Thyroid gland (tissue), 4 donors: ENCODE measurements at regions not wholly inside any gene's neighbourhood (a gene's known extent, or its start where the extent isn't known, plus 50 kb on each side); places are given as distances from the start of the nearest gene placed in this dataset.

ENCODE experiments used
- POLR2A ChIP-seq, 2 donors: fragments of 450-650 bp; IDR thresholded peaks; one replicate each; pipeline ENCODE4 v1.6.1; 2017; ENCODE audit warnings: antibody characterized with exemption in 2 of 2, mild to moderate bottlenecking in 2 of 2, moderate library complexity in 1 of 2
- TF ChIP-seq, protein P1 (sequence below), 6 experiments: fragments of 200-600 bp in 3 of 6; fragments of 450-650 bp in 3 of 6; sonication (generic) in 3 of 6; IDR thresholded peaks; one replicate each; pipeline ENCODE4 v1.5.1; 2016 to 2019; ENCODE audit warnings: antibody characterized with exemption in 6 of 6, mild to moderate bottlenecking in 2 of 6, inconsistent platforms in 1 of 6, moderate library complexity in 1 of 6

DNA sequence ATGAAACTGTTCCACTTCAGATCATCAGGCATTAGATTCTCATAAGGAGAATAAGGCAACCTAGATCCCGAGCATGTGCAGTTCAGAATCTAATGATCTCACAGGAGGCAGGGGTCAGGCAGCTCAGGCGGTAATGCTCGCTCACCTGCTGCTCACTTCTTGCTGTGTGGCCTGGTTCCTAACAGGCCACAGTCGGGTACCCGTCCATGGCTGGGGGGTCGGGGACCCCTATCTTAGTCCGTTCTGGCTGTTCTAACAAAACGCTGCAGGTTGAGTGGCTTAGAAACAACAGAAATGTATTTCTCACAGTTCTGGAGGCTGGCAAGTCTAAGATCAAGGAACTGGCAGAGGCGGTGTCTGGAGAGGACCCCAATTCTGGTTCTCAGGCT lies 79.2 kb downstream of the ASB1 start:
- TF ChIP-seq, protein P1, sequence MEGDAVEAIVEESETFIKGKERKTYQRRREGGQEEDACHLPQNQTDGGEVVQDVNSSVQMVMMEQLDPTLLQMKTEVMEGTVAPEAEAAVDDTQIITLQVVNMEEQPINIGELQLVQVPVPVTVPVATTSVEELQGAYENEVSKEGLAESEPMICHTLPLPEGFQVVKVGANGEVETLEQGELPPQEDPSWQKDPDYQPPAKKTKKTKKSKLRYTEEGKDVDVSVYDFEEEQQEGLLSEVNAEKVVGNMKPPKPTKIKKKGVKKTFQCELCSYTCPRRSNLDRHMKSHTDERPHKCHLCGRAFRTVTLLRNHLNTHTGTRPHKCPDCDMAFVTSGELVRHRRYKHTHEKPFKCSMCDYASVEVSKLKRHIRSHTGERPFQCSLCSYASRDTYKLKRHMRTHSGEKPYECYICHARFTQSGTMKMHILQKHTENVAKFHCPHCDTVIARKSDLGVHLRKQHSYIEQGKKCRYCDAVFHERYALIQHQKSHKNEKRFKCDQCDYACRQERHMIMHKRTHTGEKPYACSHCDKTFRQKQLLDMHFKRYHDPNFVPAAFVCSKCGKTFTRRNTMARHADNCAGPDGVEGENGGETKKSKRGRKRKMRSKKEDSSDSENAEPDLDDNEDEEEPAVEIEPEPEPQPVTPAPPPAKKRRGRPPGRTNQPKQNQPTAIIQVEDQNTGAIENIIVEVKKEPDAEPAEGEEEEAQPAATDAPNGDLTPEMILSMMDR (IDR thresholded peaks at IDR 0.05): no peak
- no peak for TF ChIP-seq POLR2A (IDR thresholded peaks at IDR 0.05)
